ENCODE measurements at regions not wholly inside any gene's neighbourhood (a gene's known extent, or its start where the extent isn't known, plus 50 kb on each side); places are given as distances from the start of the nearest gene placed in this dataset.

GRCh38 chr14:40464531-40464930, 1032.3 kb upstream of the FBXO33 start:
- no peak overlapping the region for H3K4me3 ChIP-seq (ENCODE audit: low read length)
- no peak for TF ChIP-seq CTCF (conservative IDR thresholded peaks at IDR 0.05; ENCODE audit: low read length)
- DNase-seq (ENCODE audit: low read depth) = no peak

GRCh38 chr14:40463886-40464285, 1031.7 kb upstream of the FBXO33 start:
- TF ChIP-seq CTCF (conservative IDR thresholded peaks at IDR 0.05; ENCODE audit: low read length) = no peak
- no peak overlapping the region for H3K4me3 ChIP-seq (ENCODE audit: low read length)
- no peak for DNase-seq (ENCODE audit: low read depth)

GRCh38 chr14:40452674-40453073, 1020.4 kb upstream of the FBXO33 start:
- TF ChIP-seq CTCF (conservative IDR thresholded peaks at IDR 0.05; ENCODE audit: low read length) = no peak
- DNase-seq (ENCODE audit: low read depth) = no peak
- no peak overlapping the region for H3K4me3 ChIP-seq (ENCODE audit: low read length)

DNA sequence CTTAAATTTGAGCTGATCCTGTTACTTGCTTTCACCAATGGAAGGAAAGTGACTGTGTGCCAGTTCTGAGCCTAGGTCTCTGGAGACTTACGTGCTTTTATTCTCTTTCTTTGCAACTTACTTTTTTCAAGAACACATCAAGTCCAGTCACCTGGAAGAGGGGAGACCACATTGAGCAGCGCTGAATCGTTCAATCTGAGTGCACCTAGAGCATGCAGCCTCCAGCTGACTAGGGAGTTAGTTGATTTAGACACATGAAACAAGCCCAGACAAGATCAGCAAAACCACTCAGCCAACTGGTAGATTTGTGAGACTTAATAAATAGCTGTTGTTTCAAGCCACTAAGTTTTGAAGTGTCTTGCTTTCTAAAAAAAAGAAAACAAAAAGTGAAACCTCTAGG, 1014.8 kb upstream of the FBXO33 start:
- no peak overlapping the region for H3K4me3 ChIP-seq (ENCODE audit: low read length)
- TF ChIP-seq CTCF (conservative IDR thresholded peaks at IDR 0.05; ENCODE audit: low read length) = no peak

GRCh38 chr14:40445020-40445419, 1012.8 kb upstream of the FBXO33 start:
- no peak for DNase-seq (ENCODE audit: low read depth)
- no peak for TF ChIP-seq CTCF (conservative IDR thresholded peaks at IDR 0.05; ENCODE audit: low read length)

More for the DNA sequence above, 1014.8 kb upstream of the FBXO33 start:
- DNase-seq (ENCODE audit: low read depth) = no peak

DNA sequence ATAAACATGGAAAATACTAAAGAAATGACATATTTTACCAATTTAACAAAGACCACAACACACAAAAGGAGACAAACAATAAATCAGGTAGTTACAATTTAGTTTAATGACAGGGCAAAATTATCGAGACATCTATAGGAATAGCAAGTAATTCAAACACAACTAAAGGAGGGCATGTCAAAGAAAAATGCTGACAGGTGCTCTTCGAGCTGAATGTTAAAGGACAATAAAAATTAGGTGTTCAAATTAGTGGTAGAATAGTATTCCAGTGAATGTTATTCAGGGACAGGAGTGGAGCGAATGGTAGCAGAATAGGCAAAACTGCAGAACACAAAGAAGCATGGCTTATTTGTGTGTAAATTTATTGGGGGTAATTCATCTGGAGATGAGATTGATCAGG, 1004.3 kb upstream of the FBXO33 start:
- H3K4me3 ChIP-seq (ENCODE audit: low read length) = no peak overlapping the region
- no peak for TF ChIP-seq CTCF (conservative IDR thresholded peaks at IDR 0.05; ENCODE audit: low read length)

More at GRCh38 chr14:40445020-40445419, 1012.8 kb upstream of the FBXO33 start:
- H3K4me3 ChIP-seq (ENCODE audit: low read length) = no peak overlapping the region

DNA sequence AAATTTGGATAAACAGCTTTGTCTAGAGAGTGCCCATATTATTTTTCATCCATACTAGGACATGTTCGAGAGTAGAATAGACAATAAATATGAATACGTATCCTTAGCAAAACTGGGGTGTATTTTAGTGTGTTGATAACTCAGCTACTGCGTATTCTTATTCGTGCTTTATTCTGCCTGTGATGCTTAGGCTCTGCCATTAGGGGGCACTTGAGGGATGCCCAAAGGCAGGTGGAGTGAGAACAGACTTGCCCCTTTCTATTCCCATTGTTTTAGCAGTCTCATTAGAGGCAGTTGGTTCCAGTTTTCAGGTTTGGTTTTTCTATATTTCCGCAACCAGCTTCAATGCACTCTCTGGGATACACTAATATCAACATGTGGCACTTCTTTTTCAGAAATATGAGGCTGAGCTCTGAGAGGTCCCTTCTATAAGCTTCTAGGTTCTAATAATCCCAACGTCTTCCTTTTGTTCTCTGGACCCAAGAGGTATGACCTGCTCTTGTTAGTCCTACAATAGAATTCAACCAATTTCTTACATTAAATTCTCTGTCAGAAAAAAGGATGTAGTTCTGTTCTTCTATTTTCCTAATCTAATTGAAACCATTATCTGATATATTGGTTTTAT, 985.7 kb upstream of the FBXO33 start:
- no peak for TF ChIP-seq CTCF (conservative IDR thresholded peaks at IDR 0.05; ENCODE audit: low read length)
- DNase-seq (ENCODE audit: low read depth) = no peak
- no peak overlapping the region for H3K4me3 ChIP-seq (ENCODE audit: low read length)

More for the DNA sequence above, 1004.3 kb upstream of the FBXO33 start:
- DNase-seq (ENCODE audit: low read depth) = no peak

Data from AG10803 (cell line).